GM04504 (cell line): ENCODE measurements at regions not wholly inside any gene's neighbourhood (a gene's known extent, or its start where the extent isn't known, plus 50 kb on each side); places are given as distances from the start of the nearest gene placed in this dataset.
"Not testable (repeated sequence)": the region's sequence is repeated elsewhere in the genome, so short reads cannot be mapped to it uniquely, and the experiment has no call there.

Experiments used
- DNase-seq: peaks from one replicate; pipeline ENCODE4 v3.0.0-alpha.2; 2012; ENCODE audit warnings: low read depth

- DNase-seq: not testable (repeated sequence)
Observed at GRCh38 chr2:63739180-63739579, 102.5 kb upstream of the UGP2 start.

- DNase-seq: no peak
Observed at GRCh38 chr2:63740020-63740419, 101.7 kb upstream of the UGP2 start.

- no peak for DNase-seq
Observed at GRCh38 chr2:63740943-63741342, 100.8 kb upstream of the UGP2 start.

GRCh38 chr2:63741884-63742579, 99.7 kb upstream of the UGP2 start:
- no peak for DNase-seq

- no peak for DNase-seq
Observed at GRCh38 chr2:63742580-63742976, 99.1 kb upstream of the UGP2 start.

GRCh38 chr2:63743170-63743981, 98.3 kb upstream of the UGP2 start:
- DNase-seq: no peak

- DNase-seq: no peak
Observed at GRCh38 chr2:63743982-63744966, 97.4 kb upstream of the UGP2 start.

- not testable (repeated sequence) for DNase-seq
Observed at GRCh38 chr2:63746548-63746947, 95.1 kb upstream of the UGP2 start.

- no peak for DNase-seq
Observed at GRCh38 chr2:63751901-63752300, 89.8 kb upstream of the UGP2 start.

GRCh38 chr2:63755216-63755615, 86.5 kb upstream of the UGP2 start:
- DNase-seq: no peak

GRCh38 chr2:63755965-63756364, 85.7 kb upstream of the UGP2 start:
- no peak for DNase-seq

- peak; percentile 42 for DNase-seq
Observed at GRCh38 chr2:63763391-63763941, 78.2 kb upstream of the UGP2 start.

- no peak for DNase-seq
Observed at GRCh38 chr2:63764630-63765029, 77.1 kb upstream of the UGP2 start.

- DNase-seq: no peak
Observed at GRCh38 chr2:63765117-63765516, 76.6 kb upstream of the UGP2 start.

- no peak for DNase-seq
Observed at GRCh38 chr2:63767307-63767706, 74.4 kb upstream of the UGP2 start.

GRCh38 chr2:63768051-63768450, 73.6 kb upstream of the UGP2 start:
- DNase-seq: no peak

- DNase-seq: no peak
Observed at GRCh38 chr2:63769915-63770314, 71.8 kb upstream of the UGP2 start.

- DNase-seq: no peak
Observed at GRCh38 chr2:63772061-63772460, 69.6 kb upstream of the UGP2 start.

- DNase-seq: no peak
Observed at GRCh38 chr2:63775191-63775590, 66.5 kb upstream of the UGP2 start.

- DNase-seq: no peak
Observed at GRCh38 chr2:63776382-63776781, 65.3 kb upstream of the UGP2 start.

- no peak for DNase-seq
Observed at GRCh38 chr2:63777816-63778215, 63.9 kb upstream of the UGP2 start.

- no peak for DNase-seq
Observed at GRCh38 chr2:63778391-63778790, 63.3 kb upstream of the UGP2 start.
